GM18873 (cell line): ENCODE measurements at regions not wholly inside any gene's neighbourhood (a gene's known extent, or its start where the extent isn't known, plus 50 kb on each side); places are given as distances from the start of the nearest gene placed in this dataset.
A peak's percentile ranks its signal among the peaks of the same experiment; 100 is the strongest.

Source experiments
- ATAC-seq: cut with Tn5 transposase; IDR thresholded peaks from one replicate; pipeline ENCODE4 v1.9.1; 2021; ENCODE audit warnings: mild to moderate bottlenecking, moderate library complexity, moderate number of reproducible peaks; ENCODE audit not compliant: unreplicated experiment, low FRiP score

GRCh38 chr10:31587691-31588090 is 268.7 kb downstream of the ZEB1 start:
- ATAC-seq: no peak

- ATAC-seq: no peak
These were observed 268.0 kb downstream of the ZEB1 start for GRCh38 chr10:31586723-31587638.

GRCh38 chr10:31584876-31585275 is 265.9 kb downstream of the ZEB1 start:
- no peak for ATAC-seq

GRCh38 chr10:31584098-31584631 is 265.1 kb downstream of the ZEB1 start:
- ATAC-seq: no peak

GRCh38 chr10:31583293-31583692 is 264.3 kb downstream of the ZEB1 start:
- no peak for ATAC-seq

GRCh38 chr10:31582365-31583052 is 263.5 kb downstream of the ZEB1 start:
- ATAC-seq: no peak

- peak; percentile 78 for ATAC-seq
These were observed 262.8 kb downstream of the ZEB1 start for GRCh38 chr10:31581741-31582323.

GRCh38 chr10:31580646-31581045 is 261.6 kb downstream of the ZEB1 start:
- no peak for ATAC-seq
